Smooth muscle cell (in vitro differentiated cells): ENCODE measurements at regions not wholly inside any gene's neighbourhood (a gene's known extent, or its start where the extent isn't known, plus 50 kb on each side); places are given as distances from the start of the nearest gene placed in this dataset.

Source experiments
- DNase-seq: peaks from one replicate; lab custom pipeline; 2025; ENCODE audit not compliant: unreplicated experiment; lab: John Stamatoyannopoulos, UW
- H2AFZ ChIP-seq: fragments of 200-600 bp; sonication (generic); 2 replicates; pipeline ENCODE4 v1.6.0; 2016; ENCODE audit warnings: antibody characterized with exemption, low read depth, mild to moderate bottlenecking
- H3F3A ChIP-seq: fragments of 200-600 bp; sonication (generic); 2 replicates; pipeline ENCODE4 v1.6.0; 2017; ENCODE audit warnings: antibody characterized with exemption, low read depth
- H3K27ac ChIP-seq: fragments of 200-600 bp; sonication (generic); 2 replicates; pipeline ENCODE4 v1.5.1; 2016; ENCODE audit warnings: low read depth, mild to moderate bottlenecking
- H3K27me3 ChIP-seq: fragments of 200-600 bp; sonication (generic); 2 replicates; pipeline ENCODE4 v1.6.1; 2016; ENCODE audit warnings: low read depth, mild to moderate bottlenecking
- H3K36me3 ChIP-seq: fragments of 200-600 bp; sonication (generic); 2 replicates; pipeline ENCODE4 v1.5.1; 2016; ENCODE audit warnings: low read depth
- H3K4me1 ChIP-seq: fragments of 200-600 bp; sonication (generic); 2 replicates; pipeline ENCODE4 v1.5.1; 2016; ENCODE audit warnings: low read depth
- H3K4me2 ChIP-seq: fragments of 200-600 bp; sonication (generic); 2 replicates; pipeline ENCODE4 v1.6.0; 2016; ENCODE audit warnings: mild to moderate bottlenecking
- H3K4me3 ChIP-seq: fragments of 200-600 bp; sonication (generic); 2 replicates; pipeline ENCODE4 v1.5.1; 2016; ENCODE audit warnings: mild to moderate bottlenecking
- H3K79me2 ChIP-seq: fragments of 200-600 bp; sonication (generic); 2 replicates; pipeline ENCODE4 v1.6.0; 2016; ENCODE audit warnings: low read depth, mild to moderate bottlenecking
- H3K9ac ChIP-seq: fragments of 200-600 bp; sonication (generic); 2 replicates; pipeline ENCODE4 v1.6.0; 2016; ENCODE audit warnings: low read depth
- H3K9me3 ChIP-seq: fragments of 200-600 bp; sonication (generic); replicated peaks from 2 replicates; pipeline ENCODE4 v1.5.1; 2016; ENCODE audit warnings: low read depth
- H4K20me1 ChIP-seq: fragments of 200-600 bp; sonication (generic); 2 replicates; pipeline ENCODE4 v1.6.0; 2016; ENCODE audit warnings: low read depth
- CTCF ChIP-seq: fragments of 200-600 bp; sonication (generic); IDR thresholded peaks from 2 replicates; pipeline ENCODE4 v1.5.1; 2017; ENCODE audit warnings: borderline replicate concordance, mild to moderate bottlenecking, antibody characterized with exemption; ENCODE audit not compliant: insufficient read depth, poor library complexity, severe bottlenecking
- WGBS: methylation state at CpG from one replicate; pipeline ENCODE4 v1.1.7; 2016; ENCODE audit warnings: low lambda C conversion rate; 5-methylcytosine and 5-hydroxymethylcytosine counted together

- Histone ChIP-seq H3K4me2 (no peak overlapping the region), H3K79me2 (no peaks in the 10 kb centered on the region), H3F3A (no peaks in the 10 kb centered on the region), H4K20me1 (no peaks in the 10 kb centered on the region), H3K9ac (no peak overlapping the region), H3K9me3 (no peaks in the 10 kb centered on the region), H3K27ac (no peak overlapping the region), H3K4me1 (no peaks in the 10 kb centered on the region), H3K27me3 (no peaks in the 10 kb centered on the region), H3K4me3 (no peak overlapping the region), H2AFZ (no peak overlapping the region), H3K36me3 (no peaks in the 10 kb centered on the region)
- DNase-seq = no peak
- TF ChIP-seq CTCF = no peak
- WGBS = 86% methylated on average over 6 of the region's 6 CpGs
These were observed 67.6 kb upstream of the DTNBP1 start for GRCh38 chr6:15730442-15730841.

GRCh38 chr6:15722731-15723130, 59.9 kb upstream of the DTNBP1 start:
- DNase-seq = no peak
- H3K79me2 ChIP-seq = no peaks in the 10 kb centered on the region
- no peak overlapping the region for H3K4me3 ChIP-seq
- TF ChIP-seq CTCF = no peak
- H3K9me3 ChIP-seq = no peaks in the 10 kb centered on the region
- H3K36me3 ChIP-seq = no peaks in the 10 kb centered on the region
- H3K27me3 ChIP-seq = no peaks in the 10 kb centered on the region
- no peak overlapping the region for H3K4me2 ChIP-seq
- no peaks in the 10 kb centered on the region for H3F3A ChIP-seq
- no peaks in the 10 kb centered on the region for H4K20me1 ChIP-seq
- H2AFZ ChIP-seq = no peak overlapping the region
- H3K9ac ChIP-seq = no peak overlapping the region
- H3K4me1 ChIP-seq = no peaks in the 10 kb centered on the region
- WGBS = 98% methylated on average over 2 of the region's 2 CpGs
- no peak overlapping the region for H3K27ac ChIP-seq

DNA sequence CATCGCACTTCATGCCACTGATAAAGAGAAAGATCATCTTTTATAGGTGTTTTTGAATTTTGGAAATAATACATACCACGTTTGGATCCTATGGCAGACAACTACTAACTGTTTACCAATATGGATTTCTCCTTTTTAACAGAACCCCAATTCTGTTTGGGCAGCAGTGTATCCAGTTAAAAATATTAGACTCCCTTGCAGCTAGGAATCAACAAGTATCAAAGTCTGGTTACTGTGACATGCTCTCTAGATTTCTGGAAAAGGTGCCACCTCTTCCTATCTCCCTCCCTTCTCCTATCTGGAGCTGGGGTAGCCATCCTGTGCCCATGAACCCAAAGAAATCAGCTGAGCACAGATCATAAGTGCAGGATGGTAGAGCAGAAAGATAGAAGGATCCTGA, 54.1 kb upstream of the DTNBP1 start:
- no peaks in the 10 kb centered on the region for H3K4me1 ChIP-seq
- H2AFZ ChIP-seq = no peak overlapping the region
- no peaks in the 10 kb centered on the region for H4K20me1 ChIP-seq
- no peak overlapping the region for H3K4me3 ChIP-seq
- no peaks in the 10 kb centered on the region for H3K36me3 ChIP-seq
- no peaks in the 10 kb centered on the region for H3K27me3 ChIP-seq
- no peak for TF ChIP-seq CTCF
- DNase-seq = no peak
- H3K79me2 ChIP-seq = no peaks in the 10 kb centered on the region
- no peaks in the 10 kb centered on the region for H3F3A ChIP-seq
- H3K4me2 ChIP-seq = no peak overlapping the region
- WGBS = 87% methylated on average over 2 of the region's 2 CpGs
- H3K27ac ChIP-seq = no peak overlapping the region
- H3K9ac ChIP-seq = no peak overlapping the region
- H3K9me3 ChIP-seq = no peaks in the 10 kb centered on the region

- H3K79me2 ChIP-seq = no peaks in the 10 kb centered on the region
- no peaks in the 10 kb centered on the region for H3K4me1 ChIP-seq
- H3K4me2 ChIP-seq = no peak overlapping the region
- no peaks in the 10 kb centered on the region for H3K27me3 ChIP-seq
- H2AFZ ChIP-seq = no peak overlapping the region
- H3K9ac ChIP-seq = no peak overlapping the region
- no peaks in the 10 kb centered on the region for H4K20me1 ChIP-seq
- no peaks in the 10 kb centered on the region for H3K36me3 ChIP-seq
- no peak overlapping the region for H3K27ac ChIP-seq
- no peak for TF ChIP-seq CTCF
- no peaks in the 10 kb centered on the region for H3K9me3 ChIP-seq
- no peaks in the 10 kb centered on the region for H3F3A ChIP-seq
- no peak for DNase-seq
- WGBS = 78% methylated on average over 3 of the region's 3 CpGs
- H3K4me3 ChIP-seq = no peak overlapping the region
These were observed 53.0 kb upstream of the DTNBP1 start for GRCh38 chr6:15715851-15716250.
